ENCODE measurements at regions not wholly inside any gene's neighbourhood (a gene's known extent, or its start where the extent isn't known, plus 50 kb on each side); places are given as distances from the start of the nearest gene placed in this dataset.

DNA sequence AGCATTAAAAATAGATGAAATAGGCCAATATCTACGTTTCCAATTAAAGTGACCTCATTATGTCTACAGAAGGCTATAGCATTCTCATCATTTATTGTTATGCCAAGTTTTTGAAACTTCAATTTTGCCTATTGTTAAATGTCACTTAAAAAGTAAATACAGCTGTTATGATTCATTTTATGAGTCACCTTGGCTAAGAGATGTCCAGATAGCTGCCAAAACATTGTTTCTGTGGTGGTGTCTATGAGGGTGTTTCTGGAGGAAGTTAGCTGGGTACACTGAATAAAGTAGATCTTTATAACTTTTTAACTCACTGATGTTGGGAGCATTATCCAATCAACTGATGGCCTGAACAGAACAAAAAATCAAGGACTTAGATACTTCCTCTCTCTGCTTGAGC lies 1209.7 kb upstream of the PCDH9 start:
- H3K79me2 ChIP-seq (ENCODE audit: control insufficient read depth, low read length) = no peaks in the 10 kb centered on the region
- H3K27ac ChIP-seq (ENCODE audit: low read depth, low read length) = no peak overlapping the region
- H3K4me3 ChIP-seq (ENCODE audit: low read length) = no peak overlapping the region
- H3F3A ChIP-seq (ENCODE audit: control insufficient read depth, insufficient read depth) = no peaks in the 10 kb centered on the region
- no peaks in the 10 kb centered on the region for H3K9me2 ChIP-seq (replicated peaks; ENCODE audit: control insufficient read depth, low read length)
- no peaks in the 10 kb centered on the region; the same call in 1 of the 2 replicates for H3K4me1 ChIP-seq (ENCODE audit: control insufficient read depth, low read length)
- H3K27me3 ChIP-seq (ENCODE audit: control insufficient read depth, low read length) = no peaks in the 10 kb centered on the region
- H3K4me2 ChIP-seq (ENCODE audit: low read length) = no peak overlapping the region
- H4K20me1 ChIP-seq (ENCODE audit: control insufficient read depth, insufficient read depth, low read depth, low read length) = no peaks in the 10 kb centered on the region
- TF ChIP-seq, protein P1, sequence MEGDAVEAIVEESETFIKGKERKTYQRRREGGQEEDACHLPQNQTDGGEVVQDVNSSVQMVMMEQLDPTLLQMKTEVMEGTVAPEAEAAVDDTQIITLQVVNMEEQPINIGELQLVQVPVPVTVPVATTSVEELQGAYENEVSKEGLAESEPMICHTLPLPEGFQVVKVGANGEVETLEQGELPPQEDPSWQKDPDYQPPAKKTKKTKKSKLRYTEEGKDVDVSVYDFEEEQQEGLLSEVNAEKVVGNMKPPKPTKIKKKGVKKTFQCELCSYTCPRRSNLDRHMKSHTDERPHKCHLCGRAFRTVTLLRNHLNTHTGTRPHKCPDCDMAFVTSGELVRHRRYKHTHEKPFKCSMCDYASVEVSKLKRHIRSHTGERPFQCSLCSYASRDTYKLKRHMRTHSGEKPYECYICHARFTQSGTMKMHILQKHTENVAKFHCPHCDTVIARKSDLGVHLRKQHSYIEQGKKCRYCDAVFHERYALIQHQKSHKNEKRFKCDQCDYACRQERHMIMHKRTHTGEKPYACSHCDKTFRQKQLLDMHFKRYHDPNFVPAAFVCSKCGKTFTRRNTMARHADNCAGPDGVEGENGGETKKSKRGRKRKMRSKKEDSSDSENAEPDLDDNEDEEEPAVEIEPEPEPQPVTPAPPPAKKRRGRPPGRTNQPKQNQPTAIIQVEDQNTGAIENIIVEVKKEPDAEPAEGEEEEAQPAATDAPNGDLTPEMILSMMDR (IDR thresholded peaks at IDR 0.05; ENCODE audit: low read depth, low read length, poor library complexity, severe bottlenecking) = no peak
- TF ChIP-seq EZH2phosphoT487 (IDR thresholded peaks at IDR 0.05; ENCODE audit: borderline replicate concordance, low read length) = no peak
- H3K36me3 ChIP-seq (ENCODE audit: control insufficient read depth, low read length) = no peaks in the 10 kb centered on the region
- H3K9me3 ChIP-seq (ENCODE audit: control insufficient read depth, insufficient read depth, low read length) = no peaks in the 10 kb centered on the region

DNA sequence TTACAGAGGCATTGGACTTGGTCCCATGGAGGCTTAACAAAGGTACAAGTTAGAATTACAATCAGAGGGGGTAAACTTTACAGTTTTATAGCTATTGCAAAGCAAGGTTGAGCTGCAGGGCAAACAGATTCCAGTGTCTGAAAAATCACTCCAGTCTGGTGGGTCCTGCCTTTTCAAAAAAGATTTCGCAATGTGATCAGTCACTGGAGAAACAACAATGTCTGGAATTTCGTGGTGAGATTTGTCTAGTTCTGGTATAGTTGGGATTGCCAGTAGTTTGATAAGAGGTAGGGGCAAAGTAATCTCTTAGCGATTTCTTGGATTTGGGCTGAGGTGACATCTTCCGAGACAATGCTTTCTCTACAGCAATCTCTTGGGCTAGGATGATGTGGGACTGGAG lies 1198.2 kb upstream of the PCDH9 start:
- H3K36me3 ChIP-seq (ENCODE audit: control insufficient read depth, low read length) = no peaks in the 10 kb centered on the region
- no peak overlapping the region for H3K27ac ChIP-seq (ENCODE audit: low read depth, low read length)
- H4K20me1 ChIP-seq (ENCODE audit: control insufficient read depth, insufficient read depth, low read depth, low read length) = no peaks in the 10 kb centered on the region
- H3K4me1 ChIP-seq (ENCODE audit: control insufficient read depth, low read length) = no peaks in the 10 kb centered on the region
- no peak overlapping the region for H3K4me2 ChIP-seq (ENCODE audit: low read length)
- H3K9me2 ChIP-seq (replicated peaks; ENCODE audit: control insufficient read depth, low read length) = no peaks in the 10 kb centered on the region
- no peaks in the 10 kb centered on the region for H3K9me3 ChIP-seq (ENCODE audit: control insufficient read depth, insufficient read depth, low read length)
- H3F3A ChIP-seq (ENCODE audit: control insufficient read depth, insufficient read depth) = no peaks in the 10 kb centered on the region
- H3K79me2 ChIP-seq (ENCODE audit: control insufficient read depth, low read length) = no peaks in the 10 kb centered on the region
- no peaks in the 10 kb centered on the region for H3K27me3 ChIP-seq (ENCODE audit: control insufficient read depth, low read length)
- TF ChIP-seq, protein P1 (IDR thresholded peaks at IDR 0.05; ENCODE audit: low read depth, low read length, poor library complexity, severe bottlenecking) = no peak
- TF ChIP-seq EZH2phosphoT487 (IDR thresholded peaks at IDR 0.05; ENCODE audit: borderline replicate concordance, low read length) = no peak
- no peak overlapping the region for H3K4me3 ChIP-seq (ENCODE audit: low read length)

DNA sequence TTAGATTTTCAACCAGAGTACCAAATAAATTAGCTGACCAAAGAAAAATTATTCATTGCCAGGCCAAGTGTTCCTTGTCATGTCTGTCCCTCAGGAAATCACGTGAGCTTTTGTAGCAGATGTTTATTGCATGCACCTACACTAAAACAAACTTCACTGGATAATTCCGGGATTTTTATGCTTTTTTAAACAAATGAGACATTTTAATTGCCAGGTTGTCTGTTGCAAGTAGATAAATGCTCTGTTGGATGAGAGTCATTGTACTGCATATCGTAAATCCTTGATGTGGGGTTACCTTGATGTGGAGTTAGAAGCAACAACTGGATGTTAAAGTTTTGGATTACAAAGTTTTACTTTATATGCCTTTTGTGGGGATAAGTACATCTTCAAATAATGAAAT lies 1187.7 kb upstream of the PCDH9 start:
- TF ChIP-seq EZH2phosphoT487 (IDR thresholded peaks at IDR 0.05; ENCODE audit: borderline replicate concordance, low read length) = no peak
- TF ChIP-seq, protein P1 (IDR thresholded peaks at IDR 0.05; ENCODE audit: low read depth, low read length, poor library complexity, severe bottlenecking) = no peak

GRCh38 chr13:68410007-68410406 lies 1179.9 kb upstream of the PCDH9 start:
- H3F3A ChIP-seq (ENCODE audit: control insufficient read depth, insufficient read depth) = no peaks in the 10 kb centered on the region
- H3K4me2 ChIP-seq (ENCODE audit: low read length) = no peak overlapping the region
- no peak overlapping the region for H3K4me3 ChIP-seq (ENCODE audit: low read length)
- no peaks in the 10 kb centered on the region for H3K36me3 ChIP-seq (ENCODE audit: control insufficient read depth, low read length)
- no peaks in the 10 kb centered on the region for H3K27me3 ChIP-seq (ENCODE audit: control insufficient read depth, low read length)
- no peaks in the 10 kb centered on the region for H3K79me2 ChIP-seq (ENCODE audit: control insufficient read depth, low read length)
- H3K27ac ChIP-seq (ENCODE audit: low read depth, low read length) = no peak overlapping the region
- H3K9me2 ChIP-seq (replicated peaks; ENCODE audit: control insufficient read depth, low read length) = no peaks in the 10 kb centered on the region
- no peaks in the 10 kb centered on the region for H3K9me3 ChIP-seq (ENCODE audit: control insufficient read depth, insufficient read depth, low read length)
- no peaks in the 10 kb centered on the region for H3K4me1 ChIP-seq (ENCODE audit: control insufficient read depth, low read length)
- TF ChIP-seq, protein P1 (IDR thresholded peaks at IDR 0.05; ENCODE audit: low read depth, low read length, poor library complexity, severe bottlenecking) = no peak
- no peak for TF ChIP-seq EZH2phosphoT487 (IDR thresholded peaks at IDR 0.05; ENCODE audit: borderline replicate concordance, low read length)
- H4K20me1 ChIP-seq (ENCODE audit: control insufficient read depth, insufficient read depth, low read depth, low read length) = no peaks in the 10 kb centered on the region

More for the DNA sequence above, 1187.7 kb upstream of the PCDH9 start:
- Histone ChIP-seq H3K79me2 (ENCODE audit: control insufficient read depth, low read length) (no peaks in the 10 kb centered on the region), H3K4me2 (ENCODE audit: low read length) (no peak overlapping the region), H3K9me3 (ENCODE audit: control insufficient read depth, insufficient read depth, low read length) (no peaks in the 10 kb centered on the region), H3K4me1 (ENCODE audit: control insufficient read depth, low read length) (no peaks in the 10 kb centered on the region), H3K27ac (ENCODE audit: low read depth, low read length) (no peak overlapping the region), H3K27me3 (ENCODE audit: control insufficient read depth, low read length) (no peaks in the 10 kb centered on the region), H3K4me3 (ENCODE audit: low read length) (no peak overlapping the region), H3K36me3 (ENCODE audit: control insufficient read depth, low read length) (no peaks in the 10 kb centered on the region), H3K9me2 (replicated peaks; ENCODE audit: control insufficient read depth, low read length) (no peaks in the 10 kb centered on the region), H3F3A (ENCODE audit: control insufficient read depth, insufficient read depth) (no peaks in the 10 kb centered on the region), H4K20me1 (ENCODE audit: control insufficient read depth, insufficient read depth, low read depth, low read length) (no peaks in the 10 kb centered on the region)

All from DOHH2 (cell line).